Mucosa of descending colon (tissue), 3 donors: ENCODE measurements at regions not wholly inside any gene's neighbourhood (a gene's known extent, or its start where the extent isn't known, plus 50 kb on each side); places are given as distances from the start of the nearest gene placed in this dataset.
A peak's percentile ranks its signal among the peaks of the same experiment; 100 is the strongest.

Experiments used
- ATAC-seq: fragments of 200-7000 bp; cut with Tn5 transposase; one replicate; pipeline ENCODE4 v1.9.1; 2020; ENCODE audit warnings: mild to moderate bottlenecking, moderate library complexity
- DNase-seq, 3 donors: peaks; one replicate each; pipeline ENCODE4 v3.0.0-alpha.2; 2020
- H3K36me3 ChIP-seq: fragments of 200-600 bp; one replicate; pipeline ENCODE4 v1.8.0; 2021; ENCODE audit warnings: low read depth, mild to moderate bottlenecking
- H3K4me1 ChIP-seq: fragments of 200-600 bp; one replicate; pipeline ENCODE4 v1.8.0; 2021; ENCODE audit warnings: low read depth, mild to moderate bottlenecking
- H3K4me3 ChIP-seq: fragments of 200-600 bp; one replicate; pipeline ENCODE4 v1.8.0; 2021; ENCODE audit warnings: mild to moderate bottlenecking
- H3K9me3 ChIP-seq: fragments of 200-600 bp; one replicate; pipeline ENCODE4 v1.8.0; 2021; ENCODE audit warnings: mild to moderate bottlenecking
- intact Hi-C, 2 donors: fragments of 100-400 bp; cut with DNase I in 1 of 2; cut with micrococcal nuclease in 1 of 2; formaldehyde crosslinking; loops; one replicate each; pipeline versions ENCODE4 v1.11.0 to v1.11.1; 2022; cut with DNase I, micrococcal nuclease
- TF ChIP-seq, protein P1 (sequence below): fragments of 200-600 bp; IDR thresholded peaks from one replicate; pipeline ENCODE4 v1.8.0; 2022; ENCODE audit warnings: antibody characterized with exemption, mild to moderate bottlenecking
- donor health status: DM: no; HTN: no; CAD: no; lungs with moderate emphysema.
- donor health status: DM: no; HTN: no; CAD: no.
- donor health status: DM: no; HTN: yes; CAD: no.

DNA sequence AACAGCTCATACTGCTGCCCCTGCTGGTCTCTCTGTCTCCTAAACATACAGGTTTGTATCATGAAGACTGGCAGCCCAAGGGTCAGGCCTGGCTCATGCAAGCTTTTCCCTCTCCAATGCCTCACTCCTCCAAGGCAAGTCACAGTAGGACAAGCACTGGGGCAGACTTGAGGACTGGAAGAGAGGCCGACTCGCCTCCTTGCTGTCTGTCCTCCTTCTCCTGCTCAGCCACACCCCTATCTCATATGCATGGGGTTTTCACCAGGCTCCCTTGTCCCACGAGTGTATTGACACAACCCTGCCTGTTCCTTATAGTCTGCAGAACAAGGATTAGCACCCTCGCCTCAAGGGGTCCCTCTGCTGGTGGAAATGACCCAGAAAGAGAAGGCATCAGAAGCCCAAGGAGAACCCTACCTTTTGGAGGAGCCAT is 223.7 kb downstream of the SOX11 start:
- intact Hi-C loops: no loop called here
- peak in 1 of 3 donors; percentile 5 for DNase-seq
- Histone ChIP-seq H3K9me3 (peaks cover 24% of the 10 kb centered on the region), H3K4me3 (no peak overlapping the region), H3K4me1 (no peaks in the 10 kb centered on the region), H3K36me3 (no peaks in the 10 kb centered on the region)
- TF ChIP-seq, protein P1, sequence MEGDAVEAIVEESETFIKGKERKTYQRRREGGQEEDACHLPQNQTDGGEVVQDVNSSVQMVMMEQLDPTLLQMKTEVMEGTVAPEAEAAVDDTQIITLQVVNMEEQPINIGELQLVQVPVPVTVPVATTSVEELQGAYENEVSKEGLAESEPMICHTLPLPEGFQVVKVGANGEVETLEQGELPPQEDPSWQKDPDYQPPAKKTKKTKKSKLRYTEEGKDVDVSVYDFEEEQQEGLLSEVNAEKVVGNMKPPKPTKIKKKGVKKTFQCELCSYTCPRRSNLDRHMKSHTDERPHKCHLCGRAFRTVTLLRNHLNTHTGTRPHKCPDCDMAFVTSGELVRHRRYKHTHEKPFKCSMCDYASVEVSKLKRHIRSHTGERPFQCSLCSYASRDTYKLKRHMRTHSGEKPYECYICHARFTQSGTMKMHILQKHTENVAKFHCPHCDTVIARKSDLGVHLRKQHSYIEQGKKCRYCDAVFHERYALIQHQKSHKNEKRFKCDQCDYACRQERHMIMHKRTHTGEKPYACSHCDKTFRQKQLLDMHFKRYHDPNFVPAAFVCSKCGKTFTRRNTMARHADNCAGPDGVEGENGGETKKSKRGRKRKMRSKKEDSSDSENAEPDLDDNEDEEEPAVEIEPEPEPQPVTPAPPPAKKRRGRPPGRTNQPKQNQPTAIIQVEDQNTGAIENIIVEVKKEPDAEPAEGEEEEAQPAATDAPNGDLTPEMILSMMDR: no peak
- ATAC-seq: no peak

DNA sequence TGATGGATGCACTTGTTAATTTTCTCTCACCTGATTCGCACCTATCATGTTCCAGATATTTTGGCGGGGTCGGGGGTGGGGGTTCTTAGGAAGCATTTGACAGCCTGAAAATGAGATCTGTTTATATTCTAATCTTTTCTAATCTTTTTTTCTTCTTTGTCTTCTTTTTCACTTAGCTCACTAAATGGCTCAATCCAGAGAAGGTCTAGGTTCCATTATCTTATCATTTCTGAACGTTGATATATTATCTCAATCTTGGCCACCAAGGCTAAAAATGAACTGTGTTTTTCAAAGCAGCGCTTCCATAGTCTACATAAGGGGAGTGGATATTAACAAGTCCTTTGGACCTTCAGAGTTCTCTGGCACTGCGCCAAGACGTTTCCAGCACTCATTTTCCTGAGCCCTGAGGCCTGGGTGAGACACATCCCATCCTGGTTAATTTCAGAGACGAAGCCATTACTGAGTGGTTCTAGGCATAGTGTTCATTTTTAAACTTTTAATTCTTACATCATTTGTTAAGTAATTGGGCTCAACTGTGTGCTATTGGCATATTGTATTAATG is 229.0 kb downstream of the SOX11 start:
- ATAC-seq: no peak
- Histone ChIP-seq H3K4me1 (no peaks in the 10 kb centered on the region), H3K4me3 (no peak overlapping the region), H3K36me3 (no peaks in the 10 kb centered on the region), H3K9me3 (peaks cover 21% of the 10 kb centered on the region)
- intact Hi-C loops: no loop called here
- TF ChIP-seq, protein P1: no peak
- DNase-seq: no peak

GRCh38 chr2:5923957-5924945 is 232.1 kb downstream of the SOX11 start:
- TF ChIP-seq, protein P1: no peak
- no peaks in the 10 kb centered on the region for H3K36me3 ChIP-seq
- peaks cover 4% of the 10 kb centered on the region for H3K9me3 ChIP-seq
- H3K4me1 ChIP-seq: no peaks in the 10 kb centered on the region
- intact Hi-C loops: no loop called here
- ATAC-seq (no peak), DNase-seq (no peak)
- H3K4me3 ChIP-seq: no peak overlapping the region

GRCh38 chr2:5925604-5926003 is 233.4 kb downstream of the SOX11 start:
- intact Hi-C loops: no loop called here

DNA sequence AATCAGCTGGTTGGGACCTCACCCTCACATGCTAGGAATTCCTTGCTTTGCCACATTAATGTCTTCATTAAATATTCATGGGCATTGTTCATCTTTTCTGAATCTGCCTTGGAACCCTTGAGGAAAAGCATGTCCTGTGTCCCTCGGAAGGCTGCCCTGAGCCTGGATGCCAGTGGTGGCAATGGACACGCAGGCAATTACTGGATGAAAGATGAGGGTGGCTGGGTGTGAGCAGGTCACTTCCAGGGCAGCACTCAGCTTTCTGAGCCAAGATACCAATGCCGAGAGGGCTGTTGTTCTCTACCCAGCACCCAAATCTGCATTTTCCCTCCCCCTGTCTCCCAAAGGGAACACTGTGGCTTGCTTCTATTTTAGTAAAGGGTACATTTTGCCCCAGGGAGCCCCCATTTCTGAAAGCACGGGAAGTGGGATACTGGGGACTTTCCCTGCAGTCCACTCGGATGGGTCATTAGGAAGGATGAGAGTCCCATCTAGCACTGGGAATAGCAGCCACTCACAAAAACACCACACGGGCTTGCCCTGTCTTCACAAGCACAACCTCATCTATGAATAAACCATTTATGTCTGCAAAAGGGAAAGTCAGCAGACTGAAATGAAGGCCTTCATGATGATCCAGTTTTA is 234.8 kb downstream of the SOX11 start:
- Histone ChIP-seq H3K4me1 (no peaks in the 10 kb centered on the region), H3K4me3 (no peak overlapping the region), H3K9me3 (peaks cover 5% of the 10 kb centered on the region), H3K36me3 (no peaks in the 10 kb centered on the region)
- ATAC-seq (no peak), DNase-seq (no peak)
- intact Hi-C loops: no loop called here
- TF ChIP-seq, protein P1: no peak

More at GRCh38 chr2:5925604-5926003, 233.4 kb downstream of the SOX11 start:
- ATAC-seq (no peak), DNase-seq (no peak)
- Histone ChIP-seq H3K4me3 (no peak overlapping the region), H3K9me3 (peaks cover 5% of the 10 kb centered on the region), H3K36me3 (no peaks in the 10 kb centered on the region), H3K4me1 (no peaks in the 10 kb centered on the region)
- TF ChIP-seq, protein P1: no peak
